ENCODE measurements at regions not wholly inside any gene's neighbourhood (a gene's known extent, or its start where the extent isn't known, plus 50 kb on each side); places are given as distances from the start of the nearest gene placed in this dataset.

GRCh38 chr4:81635739-81636138 lies 164.0 kb upstream of the RASGEF1B start:
- ChIA-PET POLR2A (no interaction called here), CTCF (no interaction called here)
- no peak for TF ChIP-seq LEF1 (IDR thresholded peaks at IDR 0.05; ENCODE audit: borderline replicate concordance)
- DNase-seq (ENCODE audit: extremely low spot score): no peak

- TF ChIP-seq L3MBTL2 (conservative IDR thresholded peaks at IDR 0.05) (no peak), FOXM1 (IDR thresholded peaks at IDR 0.05; ENCODE audit: borderline replicate concordance) (no peak), SP1 (IDR thresholded peaks at IDR 0.05) (no peak), TARDBP (IDR thresholded peaks at IDR 0.05) (no peak), ELF4 (IDR thresholded peaks at IDR 0.05) (no peak)
- no peak for DNase-seq (ENCODE audit: extremely low spot score)
- CTCF ChIA-PET: no interaction called here
- POLR2A ChIA-PET: no interaction called here
Measured at GRCh38 chr4:81634766-81635549, 163.3 kb upstream of the RASGEF1B start.

DNA sequence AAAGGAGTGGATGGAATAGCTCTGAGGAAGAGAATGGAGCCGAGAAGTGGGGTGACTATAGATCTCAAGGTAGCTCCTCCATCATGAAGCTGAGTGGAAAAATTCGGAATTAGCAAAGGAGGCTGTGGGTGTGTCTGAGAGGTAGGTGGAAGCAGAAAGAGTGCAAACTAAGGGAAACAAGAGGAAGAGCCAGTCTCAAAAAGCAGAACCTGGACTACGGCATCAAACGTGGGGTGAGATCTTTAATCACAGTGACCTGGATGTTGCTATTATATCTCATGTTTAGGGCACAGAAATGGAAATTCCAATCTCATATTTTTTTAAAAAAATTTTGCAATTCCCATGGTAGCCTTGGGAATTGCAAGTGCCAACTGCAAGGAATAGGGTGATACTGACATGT lies 162.5 kb upstream of the RASGEF1B start:
- DNase-seq (ENCODE audit: extremely low spot score): no peak
- POLR2A ChIA-PET: no interaction called here
- no peak for TF ChIP-seq L3MBTL2 (conservative IDR thresholded peaks at IDR 0.05)
- no peak for TF ChIP-seq CTBP1 (IDR thresholded peaks at IDR 0.05; ENCODE audit: borderline replicate concordance)
- no peak for TF ChIP-seq FOXA1 (IDR thresholded peaks at IDR 0.05)
- TF ChIP-seq ELF4 (IDR thresholded peaks at IDR 0.05): no peak
- no peak for TF ChIP-seq TARDBP (IDR thresholded peaks at IDR 0.05)
- no peak for TF ChIP-seq FOXK2 (IDR thresholded peaks at IDR 0.05)
- no peak for TF ChIP-seq ARNT (IDR thresholded peaks at IDR 0.05)
- TF ChIP-seq NFRKB (IDR thresholded peaks at IDR 0.05): no peak
- no peak for TF ChIP-seq PKNOX1 (IDR thresholded peaks at IDR 0.05)
- TF ChIP-seq BHLHE40 (IDR thresholded peaks at IDR 0.05; ENCODE audit: borderline replicate concordance): no peak
- no peak for TF ChIP-seq ZNF384 (IDR thresholded peaks at IDR 0.05)
- TF ChIP-seq SUZ12 (IDR thresholded peaks at IDR 0.05): no peak
- no peak for TF ChIP-seq LEF1 (IDR thresholded peaks at IDR 0.05; ENCODE audit: borderline replicate concordance)
- no peak for TF ChIP-seq HDGF (IDR thresholded peaks at IDR 0.05; ENCODE audit: borderline replicate concordance)
- no peak for TF ChIP-seq FOXM1 (IDR thresholded peaks at IDR 0.05; ENCODE audit: borderline replicate concordance)
- no peak for TF ChIP-seq SP1 (IDR thresholded peaks at IDR 0.05)
- CTCF ChIA-PET: no interaction called here

GRCh38 chr4:81632581-81633299 lies 161.0 kb upstream of the RASGEF1B start:
- CTCF ChIA-PET: interaction anchor here (0.9 kb wide), 1 partner anchor 164 kb away, joined by 3 read pairs; no protein-coding TSS in a partner anchor
- POLR2A ChIA-PET: no interaction called here
- TF ChIP-seq FOXK2 (IDR thresholded peaks at IDR 0.05) (no peak), BHLHE40 (IDR thresholded peaks at IDR 0.05; ENCODE audit: borderline replicate concordance) (no peak), ELF4 (IDR thresholded peaks at IDR 0.05) (no peak), PKNOX1 (IDR thresholded peaks at IDR 0.05) (no peak), L3MBTL2 (conservative IDR thresholded peaks at IDR 0.05) (no peak), LEF1 (IDR thresholded peaks at IDR 0.05; ENCODE audit: borderline replicate concordance) (no peak), ARNT (IDR thresholded peaks at IDR 0.05) (no peak), SP1 (IDR thresholded peaks at IDR 0.05) (no peak), TARDBP (IDR thresholded peaks at IDR 0.05) (no peak), ZNF384 (IDR thresholded peaks at IDR 0.05) (no peak)
- no peak for DNase-seq (ENCODE audit: extremely low spot score)

- peak; percentile 18 for DNase-seq (ENCODE audit: extremely low spot score)
- POLR2A ChIA-PET: no interaction called here
- CTCF ChIA-PET: no interaction called here
- TF ChIP-seq PKNOX1 (IDR thresholded peaks at IDR 0.05): peak; percentile 34; the same call in 1 of the 2 replicates
- no peak for TF ChIP-seq CTBP1 (IDR thresholded peaks at IDR 0.05; ENCODE audit: borderline replicate concordance)
- TF ChIP-seq FOXK2 (IDR thresholded peaks at IDR 0.05): no peak
Measured at GRCh38 chr4:81631958-81632441, 160.3 kb upstream of the RASGEF1B start.

DNA sequence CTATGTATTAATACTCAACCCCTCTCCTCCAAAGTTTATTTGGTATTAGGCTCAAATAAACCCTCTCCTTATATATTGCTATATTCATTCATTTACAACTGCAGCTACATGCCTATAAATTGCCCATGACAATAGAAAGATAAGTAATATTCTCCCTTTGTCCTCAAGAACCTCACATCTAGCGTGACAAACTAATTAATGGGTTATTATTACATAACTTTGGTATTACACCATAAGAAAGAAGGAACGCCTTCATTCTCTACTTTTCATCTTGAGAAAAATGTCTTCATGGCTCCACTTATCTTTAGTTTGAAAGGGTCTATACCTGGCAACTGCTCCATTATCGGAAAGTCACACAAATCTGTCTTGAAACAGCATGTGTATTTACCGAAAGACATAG lies 157.7 kb upstream of the RASGEF1B start:
- TF ChIP-seq BHLHE40 (IDR thresholded peaks at IDR 0.05; ENCODE audit: borderline replicate concordance): no peak
- no peak for TF ChIP-seq PKNOX1 (IDR thresholded peaks at IDR 0.05)
- no peak for TF ChIP-seq HDGF (IDR thresholded peaks at IDR 0.05; ENCODE audit: borderline replicate concordance)
- no peak for TF ChIP-seq ELF4 (IDR thresholded peaks at IDR 0.05)
- no peak for TF ChIP-seq TARDBP (IDR thresholded peaks at IDR 0.05)
- TF ChIP-seq LEF1 (IDR thresholded peaks at IDR 0.05; ENCODE audit: borderline replicate concordance): no peak
- no peak for TF ChIP-seq FOXA1 (IDR thresholded peaks at IDR 0.05)
- TF ChIP-seq ARNT (IDR thresholded peaks at IDR 0.05): no peak
- TF ChIP-seq ZNF384 (IDR thresholded peaks at IDR 0.05): no peak
- no peak for TF ChIP-seq FOXK2 (IDR thresholded peaks at IDR 0.05)
- TF ChIP-seq L3MBTL2 (conservative IDR thresholded peaks at IDR 0.05): no peak
- no peak for TF ChIP-seq SUZ12 (IDR thresholded peaks at IDR 0.05)
- POLR2A ChIA-PET: no interaction called here
- CTCF ChIA-PET: no interaction called here
- no peak for DNase-seq (ENCODE audit: extremely low spot score)

All from HEK293T (cell line).